ENCODE measurements at regions not wholly inside any gene's neighbourhood (a gene's known extent, or its start where the extent isn't known, plus 50 kb on each side); places are given as distances from the start of the nearest gene placed in this dataset.

- ChIA-PET POLR2A (no interaction called here), CTCF (no interaction called here)
- dilution Hi-C loops (cut with MboI; ENCODE audit: extremely low pct_ligation_motif_present, low sequenced_read_pairs) = no loop called here
- TF ChIP-seq CTCF (IDR thresholded peaks at IDR 0.05; ENCODE audit: extremely low read depth in 1 of 2, insufficient read depth in 1 of 2, low read depth in 1 of 2, low read length in 2 of 2) (no peak), JUN (IDR thresholded peaks at IDR 0.05; ENCODE audit: borderline replicate concordance, insufficient read depth, insufficient read length, low read depth) (no peak), MAX (IDR thresholded peaks at IDR 0.05; ENCODE audit: insufficient read depth, insufficient read length) (no peak), POLR2A (IDR thresholded peaks at IDR 0.05; ENCODE audit: low read depth, low read length) (no peak), EZH2 (IDR thresholded peaks at IDR 0.05; ENCODE audit: borderline replicate concordance, low read depth, low read length, severe bottlenecking) (no peak), POLR2AphosphoS5 (IDR thresholded peaks at IDR 0.05; ENCODE audit: insufficient read depth, low read depth, low read length) (no peak), FOS (IDR thresholded peaks at IDR 0.05; ENCODE audit: borderline replicate concordance, insufficient read depth, low read length) (no peak), MYC (IDR thresholded peaks at IDR 0.05; ENCODE audit: low read depth, low read length) (no peak), GATA2 (IDR thresholded peaks at IDR 0.05; ENCODE audit: insufficient read depth, insufficient read length, low read depth, low read length) (no peak)
- Histone ChIP-seq H3K79me2 (ENCODE audit: control insufficient read depth, insufficient read depth, low read length) (no peaks in the 10 kb centered on the region), H2AFZ (ENCODE audit: low read depth, low read length) (no peak overlapping the region), H3K4me2 (ENCODE audit: insufficient read depth, low read length) (no peak overlapping the region), H3K27ac (ENCODE audit: insufficient read depth, low read depth, low read length) (no peak overlapping the region), H3K4me3 (replicated peaks in 1 of 3; ENCODE audit: insufficient read depth in 1 of 3, low read depth in 1 of 3, low read length in 3 of 3) (no peak overlapping the region), H4K20me1 (replicated peaks; ENCODE audit: control insufficient read depth, extremely low read depth, insufficient read depth, low read length) (no peaks in the 10 kb centered on the region), H3K9me3 (replicated peaks; ENCODE audit: control insufficient read depth, insufficient read depth, low read length) (peaks cover 2% of the 10 kb centered on the region), H3K9ac (replicated peaks; ENCODE audit: extremely low read depth, insufficient read depth, low read length) (no peak overlapping the region), H3K36me3 (ENCODE audit: control insufficient read depth in 2 of 2, extremely low read depth in 1 of 2, insufficient read depth in 2 of 2, low read length in 2 of 2) (no peaks in the 10 kb centered on the region), H3K4me1 (ENCODE audit: control insufficient read depth, extremely low read depth, insufficient read depth, low read length) (no peaks in the 10 kb centered on the region), H3K9me1 (replicated peaks; ENCODE audit: control insufficient read depth, extremely low read depth, insufficient read depth, low read length) (no peaks in the 10 kb centered on the region), H3K27me3 (ENCODE audit: control insufficient read depth in 2 of 2, insufficient read depth in 2 of 2, low read length in 2 of 2) (no peaks in the 10 kb centered on the region)
- no peak for FAIRE-seq
- DNase-seq (ENCODE audit: low read depth, low spot score) = no peak
- no TSS peak for BruUV-seq (replicated peaks)
- intact Hi-C loops (cut with micrococcal nuclease) = no loop called here
These were observed 392.7 kb upstream of the ID4 start for GRCh38 chr6:19444481-19444880.

All from endothelial cell of umbilical vein (primary cell).